KBM-7 (cell line): ENCODE measurements at regions not wholly inside any gene's neighbourhood (a gene's known extent, or its start where the extent isn't known, plus 50 kb on each side); places are given as distances from the start of the nearest gene placed in this dataset.
"Not testable (repeated sequence)": the region's sequence is repeated elsewhere in the genome, so short reads cannot be mapped to it uniquely, and the experiment has no call there.

Experiments
- DNase-seq: peaks from one replicate; pipeline ENCODE4 v3.0.0-alpha.2; 2015
- in situ Hi-C: fragments of 300-500 bp; cut with MboI; formaldehyde crosslinking; loops from 2 replicates; pipeline ENCODE4 v1.14.3; 2020; ENCODE audit warnings: low sequenced_read_pairs, low pct_unique_long_range_greater_than_20kb, mixed read lengths

DNA sequence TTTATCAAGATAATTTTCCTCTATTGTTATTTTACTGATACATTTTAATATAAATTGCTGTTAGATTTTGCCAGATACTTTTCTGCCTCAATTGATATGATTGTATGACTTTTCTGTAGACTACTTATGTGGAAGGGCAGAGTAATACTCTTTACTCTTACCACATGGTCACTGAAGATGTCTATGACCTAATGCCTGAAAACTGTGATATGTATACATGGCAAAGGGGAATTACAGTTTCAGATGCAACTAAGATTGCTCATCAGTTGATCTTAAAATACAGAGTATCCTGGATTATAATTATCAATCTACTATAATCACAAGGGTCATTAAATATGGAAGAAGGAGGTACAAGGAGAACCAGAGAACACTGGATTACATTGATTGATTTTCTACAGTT is 1528.0 kb downstream of the BRINP3 start:
- in situ Hi-C loops, result no loop called here

DNA sequence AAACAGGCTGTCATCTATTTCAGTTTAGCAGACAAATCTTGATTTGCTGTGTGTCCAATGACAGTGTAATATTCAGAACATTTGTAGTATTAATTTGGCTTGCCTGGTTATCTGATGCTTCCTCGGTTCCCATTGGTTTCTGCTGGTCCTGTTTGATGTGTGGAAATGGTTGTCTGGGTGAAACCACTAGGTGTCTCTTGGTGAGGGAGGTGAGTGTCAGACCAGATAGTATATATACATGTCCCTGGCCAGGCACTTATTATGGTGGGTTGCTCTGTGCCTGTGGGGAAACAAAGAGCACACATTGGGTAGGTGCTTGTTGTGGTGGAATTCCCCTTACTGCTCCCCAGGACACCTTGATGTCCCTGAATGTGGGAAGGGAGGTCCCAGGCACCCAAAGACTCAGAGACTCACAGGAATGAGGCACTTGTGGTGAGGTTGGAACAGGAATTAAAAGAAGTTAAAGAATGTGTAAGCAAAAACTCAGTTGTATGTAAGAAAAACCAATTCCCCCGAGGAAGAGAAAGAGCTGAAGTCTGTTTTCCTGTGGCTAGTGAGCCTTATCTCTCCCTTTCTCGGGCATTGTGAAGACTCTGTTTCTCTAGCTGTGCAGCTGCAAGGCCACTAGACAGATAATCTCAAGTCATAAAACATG is 1519.1 kb downstream of the BRINP3 start:
- DNase-seq, result no peak
- in situ Hi-C loops, result no loop called here

More for the DNA sequence above, 1528.0 kb downstream of the BRINP3 start:
- no peak for DNase-seq

GRCh38 chr1:188986745-188987417 is 1490.8 kb downstream of the BRINP3 start:
- in situ Hi-C loops, result no loop called here
- DNase-seq, result no peak

DNA sequence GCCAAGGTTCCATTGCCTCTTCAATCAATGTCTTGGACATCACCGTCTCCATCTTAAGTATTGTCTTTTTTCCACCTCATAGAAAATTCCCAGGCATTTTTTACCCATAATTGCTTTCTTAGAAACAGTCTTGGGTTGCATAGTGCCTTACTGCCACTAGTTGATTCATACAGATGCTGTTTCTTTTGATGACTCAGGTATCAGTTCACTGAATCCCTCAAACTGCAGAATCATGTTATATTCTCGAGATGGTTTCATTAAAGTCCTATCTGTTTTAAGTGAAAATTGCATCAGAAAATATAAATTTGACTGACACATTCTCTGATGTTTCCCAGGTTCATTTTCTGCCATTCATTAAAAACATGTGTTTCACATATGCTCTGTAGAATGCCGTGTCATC is 1489.1 kb downstream of the BRINP3 start:
- in situ Hi-C loops, result no loop called here
- no peak for DNase-seq

DNA sequence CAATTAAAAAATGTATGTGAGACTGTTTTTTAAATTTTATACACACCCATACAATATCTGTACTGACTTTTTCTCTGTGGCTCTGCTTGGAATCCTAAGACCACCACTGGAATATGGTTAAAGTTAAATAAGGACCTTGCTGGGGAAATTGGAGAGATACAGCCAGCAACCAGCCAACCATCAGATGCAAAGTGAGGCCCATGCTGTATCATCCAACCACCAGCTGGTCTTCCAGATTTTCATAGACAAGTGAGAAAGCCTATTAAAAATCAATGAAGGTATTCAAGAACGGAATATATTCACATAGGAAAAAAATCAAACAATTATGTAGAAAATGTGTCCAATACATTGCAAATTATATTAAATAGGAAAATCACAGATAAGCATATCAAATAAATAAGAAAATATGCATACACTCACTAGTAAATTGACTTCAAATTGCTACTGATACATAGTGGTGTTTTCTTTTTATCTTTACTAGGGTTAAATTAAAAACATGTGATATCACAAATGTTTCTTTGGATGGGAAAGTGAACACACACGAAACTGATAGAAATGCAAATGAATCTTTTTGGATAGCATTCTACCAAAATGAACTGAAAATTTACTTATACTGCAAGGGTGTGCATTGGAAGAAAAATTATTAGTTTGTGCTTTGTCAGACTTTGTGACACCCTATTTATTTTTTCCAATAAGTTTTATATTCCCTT is 1486.3 kb downstream of the BRINP3 start:
- in situ Hi-C loops, result no loop called here

GRCh38 chr1:189007824-189008223 is 1469.8 kb downstream of the BRINP3 start:
- in situ Hi-C loops, result no loop called here
- DNase-seq, result no peak

More for the DNA sequence above, 1486.3 kb downstream of the BRINP3 start:
- no peak for DNase-seq

- in situ Hi-C loops, result no loop called here
- no peak for DNase-seq
Observed at GRCh38 chr1:189021577-189021976, 1456.1 kb downstream of the BRINP3 start.

GRCh38 chr1:189022015-189022414 is 1455.6 kb downstream of the BRINP3 start:
- DNase-seq, result no peak
- in situ Hi-C loops, result no loop called here

GRCh38 chr1:189027512-189027911 is 1450.2 kb downstream of the BRINP3 start:
- in situ Hi-C loops, result no loop called here
- no peak for DNase-seq

GRCh38 chr1:189033169-189033568 is 1444.5 kb downstream of the BRINP3 start:
- in situ Hi-C loops, result no loop called here
- no peak for DNase-seq

DNA sequence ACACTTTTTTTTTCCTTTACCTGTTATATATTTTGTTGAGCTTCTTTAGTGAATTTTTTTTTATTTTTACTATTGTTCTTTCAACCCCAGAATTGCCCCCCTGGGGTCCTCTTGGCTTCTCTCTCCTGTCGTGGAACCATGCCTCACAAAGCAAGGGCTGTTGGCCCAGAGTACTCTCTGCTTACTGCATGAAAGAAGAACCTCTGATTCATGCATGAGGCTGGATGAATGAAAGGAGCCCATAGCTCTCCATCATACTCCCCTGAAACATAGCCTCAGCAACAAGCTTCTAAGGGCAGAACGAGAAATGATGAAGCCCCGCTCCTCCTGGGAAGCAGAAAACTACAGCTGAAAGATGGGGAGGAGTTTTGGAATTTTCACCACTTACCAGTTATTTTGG is 1441.0 kb downstream of the BRINP3 start:
- no peak for DNase-seq
- in situ Hi-C loops, result no loop called here

- DNase-seq, result no peak
- in situ Hi-C loops, result no loop called here
Observed at GRCh38 chr1:189046127-189046526, 1431.5 kb downstream of the BRINP3 start.

DNA sequence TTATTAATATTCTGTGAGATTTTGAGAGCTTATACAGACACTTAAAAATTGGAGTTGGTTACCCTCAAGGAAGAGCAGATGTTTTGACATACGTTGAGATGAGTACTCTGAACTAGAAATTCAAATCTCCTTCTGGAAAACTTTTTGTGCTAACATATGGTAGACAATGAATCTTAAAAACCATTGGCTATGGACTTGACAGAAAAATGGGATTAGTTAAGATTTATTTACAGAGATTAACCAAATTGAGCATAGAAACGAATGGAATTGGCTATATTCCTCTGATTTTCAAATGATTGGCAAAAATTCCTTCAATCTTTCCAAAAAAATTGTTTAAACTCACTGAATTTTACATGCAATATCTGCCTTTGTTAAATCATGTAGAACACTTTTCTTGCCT is 1392.9 kb downstream of the BRINP3 start:
- in situ Hi-C loops, result no loop called here
- no peak for DNase-seq

GRCh38 chr1:189103956-189104355 is 1373.7 kb downstream of the BRINP3 start:
- DNase-seq, result no peak
- in situ Hi-C loops, result no loop called here

GRCh38 chr1:189117072-189117770 is 1360.4 kb downstream of the BRINP3 start:
- DNase-seq, result no peak
- in situ Hi-C loops, result no loop called here

DNA sequence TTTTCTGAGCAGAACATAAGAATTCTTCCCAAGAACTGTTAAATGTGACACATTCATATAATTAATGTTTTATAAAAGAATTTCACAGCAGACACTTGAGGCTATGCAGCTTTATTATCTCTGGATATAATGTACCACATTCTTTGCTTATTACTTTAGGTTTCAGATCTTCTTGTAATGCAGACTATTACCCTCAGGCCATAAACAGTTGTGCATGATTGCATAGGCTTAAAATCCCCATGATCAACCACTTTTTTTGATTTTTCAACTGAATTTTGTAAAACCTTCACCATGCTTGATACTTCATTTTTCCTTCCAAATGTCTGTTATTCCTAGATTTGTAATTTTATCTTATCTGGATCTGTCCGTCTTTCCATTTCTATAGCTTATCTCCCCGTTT is 1355.7 kb downstream of the BRINP3 start:
- in situ Hi-C loops, result no loop called here

GRCh38 chr1:189125694-189126093 is 1352.0 kb downstream of the BRINP3 start:
- no peak for DNase-seq

More for the DNA sequence above, 1355.7 kb downstream of the BRINP3 start:
- no peak for DNase-seq

DNA sequence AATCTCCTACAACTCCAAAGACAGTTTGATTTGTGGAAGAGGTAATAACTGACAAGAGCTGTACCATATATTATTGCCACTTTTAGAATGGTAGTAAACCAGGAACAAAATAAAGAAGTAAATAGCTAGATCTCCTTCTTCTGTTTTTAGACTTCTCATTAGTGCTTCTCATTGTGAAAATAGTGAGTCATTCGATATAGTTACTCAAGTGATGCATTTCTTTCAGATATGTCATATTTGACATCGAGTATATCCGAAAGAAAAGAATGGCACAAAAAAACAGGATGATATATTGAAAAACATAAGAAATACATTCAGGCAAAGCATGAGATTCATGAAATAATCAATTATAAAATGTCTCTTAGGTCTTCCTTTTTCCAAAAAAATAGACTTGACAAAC is 1346.1 kb downstream of the BRINP3 start:
- in situ Hi-C loops, result no loop called here
- no peak for DNase-seq

More at GRCh38 chr1:189125694-189126093, 1352.0 kb downstream of the BRINP3 start:
- in situ Hi-C loops, result no loop called here

DNA sequence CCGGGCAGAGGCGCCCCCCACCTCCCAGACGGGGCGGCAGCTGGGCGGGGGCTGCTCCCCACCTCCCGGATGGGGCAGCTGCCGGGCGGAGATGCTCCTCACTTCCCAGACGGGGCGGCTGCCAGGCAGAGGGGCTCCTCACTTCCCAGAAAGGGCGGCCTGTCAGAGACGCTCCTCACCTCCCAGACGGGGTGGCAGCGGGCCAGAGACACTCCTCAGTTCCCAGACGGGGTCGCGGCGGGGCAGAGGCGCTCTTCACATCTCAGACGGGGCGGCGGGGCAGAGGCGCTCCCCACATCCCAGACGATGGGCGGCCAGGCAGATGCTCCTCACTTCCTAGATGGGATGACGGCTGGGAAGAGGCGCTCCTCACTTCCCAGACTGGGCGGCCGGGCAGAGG is 1337.9 kb downstream of the BRINP3 start:
- in situ Hi-C loops, DNase-seq: not testable (repeated sequence)

- no peak for DNase-seq
- in situ Hi-C loops, result no loop called here
Observed at GRCh38 chr1:189141056-189141455, 1336.6 kb downstream of the BRINP3 start.
